SU-DHL-6 (cell line): ENCODE measurements at regions not wholly inside any gene's neighbourhood (a gene's known extent, or its start where the extent isn't known, plus 50 kb on each side); places are given as distances from the start of the nearest gene placed in this dataset.

ENCODE experiments used
- EZH2phosphoT487 ChIP-seq: fragments of 200-600 bp; sonication (generic), shearing (Covaris generic); conservative IDR thresholded peaks from 2 replicates; pipeline ENCODE4 v1.6.1; 2018; ENCODE audit warnings: mild to moderate bottlenecking, antibody characterized with exemption, low read length, moderate library complexity, mixed read lengths
- TF ChIP-seq, protein P1 (sequence below): fragments of 200-600 bp; sonication (generic); IDR thresholded peaks from one replicate; pipeline ENCODE4 v1.5.1; 2017; ENCODE audit warnings: antibody characterized with exemption, mild to moderate bottlenecking, low read length, moderate library complexity; ENCODE audit not compliant: insufficient read depth, poor library complexity, severe bottlenecking

DNA sequence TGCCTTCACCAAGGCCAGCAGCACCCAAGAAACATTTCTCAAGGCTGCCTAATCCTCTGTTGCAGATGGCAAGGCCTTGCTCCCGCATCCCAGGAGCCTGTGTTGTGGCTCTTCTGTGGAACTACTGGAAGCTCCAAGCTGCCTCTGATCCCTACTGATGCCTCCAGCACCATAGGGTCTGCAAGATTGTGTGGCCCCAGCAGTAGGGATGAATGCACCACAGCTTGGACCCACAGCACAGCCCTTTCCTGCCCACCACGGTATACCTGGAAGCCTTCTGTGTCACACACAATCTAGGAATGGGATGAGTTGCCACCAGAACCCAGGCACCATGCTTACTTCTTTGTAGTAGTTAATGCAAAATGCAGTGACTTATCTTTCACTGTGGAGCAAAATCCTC lies 291.1 kb upstream of the FOXQ1 start:
- TF ChIP-seq, protein P1, sequence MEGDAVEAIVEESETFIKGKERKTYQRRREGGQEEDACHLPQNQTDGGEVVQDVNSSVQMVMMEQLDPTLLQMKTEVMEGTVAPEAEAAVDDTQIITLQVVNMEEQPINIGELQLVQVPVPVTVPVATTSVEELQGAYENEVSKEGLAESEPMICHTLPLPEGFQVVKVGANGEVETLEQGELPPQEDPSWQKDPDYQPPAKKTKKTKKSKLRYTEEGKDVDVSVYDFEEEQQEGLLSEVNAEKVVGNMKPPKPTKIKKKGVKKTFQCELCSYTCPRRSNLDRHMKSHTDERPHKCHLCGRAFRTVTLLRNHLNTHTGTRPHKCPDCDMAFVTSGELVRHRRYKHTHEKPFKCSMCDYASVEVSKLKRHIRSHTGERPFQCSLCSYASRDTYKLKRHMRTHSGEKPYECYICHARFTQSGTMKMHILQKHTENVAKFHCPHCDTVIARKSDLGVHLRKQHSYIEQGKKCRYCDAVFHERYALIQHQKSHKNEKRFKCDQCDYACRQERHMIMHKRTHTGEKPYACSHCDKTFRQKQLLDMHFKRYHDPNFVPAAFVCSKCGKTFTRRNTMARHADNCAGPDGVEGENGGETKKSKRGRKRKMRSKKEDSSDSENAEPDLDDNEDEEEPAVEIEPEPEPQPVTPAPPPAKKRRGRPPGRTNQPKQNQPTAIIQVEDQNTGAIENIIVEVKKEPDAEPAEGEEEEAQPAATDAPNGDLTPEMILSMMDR = no peak
- no peak for TF ChIP-seq EZH2phosphoT487
